Stimulated activated naive B cell treated with anti-CD40 and anti-IgM and Interleukin-4, amounts not matched to agents 10 μg/mL and 1 μg/mL and 100 μg/mL, for 72 hours (primary cell): ENCODE measurements at regions not wholly inside any gene's neighbourhood (a gene's known extent, or its start where the extent isn't known, plus 50 kb on each side); places are given as distances from the start of the nearest gene placed in this dataset.
A peak's percentile ranks its signal among the peaks of the same experiment; 100 is the strongest.
"Not testable (repeated sequence)": the region's sequence is repeated elsewhere in the genome, so short reads cannot be mapped to it uniquely, and the experiment has no call there.

ENCODE experiments used
- ATAC-seq, 2 donors: fragments of 150-1000 bp; cut with Tn5 transposase; replicated peaks; 2 replicates each; pipeline ENCODE4 v1.10.0; 2021; ENCODE audit warnings: moderate library complexity in 1 of 2
- DNase-seq: peaks from one replicate; pipeline ENCODE4 v3.0.0; 2021
- H3K27ac Mint-ChIP-seq: one replicate; pipeline ENCODE4 v1.8.0; 2022; ENCODE audit warnings: mild to moderate bottlenecking, mixed read lengths
- H3K27me3 Mint-ChIP-seq, 2 donors: one replicate each; pipeline ENCODE4 v1.8.0; 2022; ENCODE audit warnings: mixed read lengths in 2 of 2
- H3K36me3 Mint-ChIP-seq, 2 donors: one replicate each; pipeline ENCODE4 v1.8.0; 2022; ENCODE audit warnings: mixed read lengths in 2 of 2, mild to moderate bottlenecking in 1 of 2
- H3K4me1 Mint-ChIP-seq, 2 donors: one replicate each; pipeline ENCODE4 v1.8.0; 2022; ENCODE audit warnings: mixed read lengths in 2 of 2, mild to moderate bottlenecking in 1 of 2
- H3K4me3 Mint-ChIP-seq, 2 donors: one replicate each; pipeline ENCODE4 v1.8.0; 2022; ENCODE audit warnings: mild to moderate bottlenecking in 2 of 2, mixed read lengths in 2 of 2, moderate library complexity in 1 of 2
- H3K9me3 Mint-ChIP-seq, 2 donors: one replicate each; pipeline ENCODE4 v1.8.0; 2022; ENCODE audit warnings: mixed read lengths in 2 of 2, mild to moderate bottlenecking in 1 of 2

GRCh38 chr5:36494028-36494427 lies 112.4 kb upstream of the SLC1A3 start:
- Mint-ChIP-seq H3K9me3 (no peaks in the 10 kb centered on the region), H3K4me3 (no peak overlapping the region), H3K36me3 (no peaks in the 10 kb centered on the region), H3K4me1 (no peaks in the 10 kb centered on the region), H3K27me3 (peaks cover 0 to 16% of the 10 kb centered on the region in 2 donors), H3K27ac (no peak overlapping the region)
- ATAC-seq (peak in 1 of 2 donors; percentile 22), DNase-seq (no peak)

GRCh38 chr5:36494841-36495601 lies 111.4 kb upstream of the SLC1A3 start:
- Mint-ChIP-seq H3K27ac (no peak overlapping the region), H3K27me3 (peaks cover 0 to 16% of the 10 kb centered on the region in 2 donors), H3K4me3 (no peak overlapping the region), H3K36me3 (no peaks in the 10 kb centered on the region), H3K4me1 (no peaks in the 10 kb centered on the region), H3K9me3 (no peaks in the 10 kb centered on the region)
- DNase-seq (no peak), ATAC-seq (no peak)

GRCh38 chr5:36495611-36496010 lies 110.8 kb upstream of the SLC1A3 start:
- DNase-seq (no peak), ATAC-seq (no peak)
- Mint-ChIP-seq H3K27me3 (peaks cover 0 to 16% of the 10 kb centered on the region in 2 donors), H3K4me1 (no peaks in the 10 kb centered on the region), H3K27ac (no peak overlapping the region), H3K9me3 (no peaks in the 10 kb centered on the region), H3K36me3 (no peaks in the 10 kb centered on the region), H3K4me3 (no peak overlapping the region)

GRCh38 chr5:36496471-36496870 lies 109.9 kb upstream of the SLC1A3 start:
- H3K4me1 Mint-ChIP-seq = no peaks in the 10 kb centered on the region
- H3K36me3 Mint-ChIP-seq = no peaks in the 10 kb centered on the region
- ATAC-seq = no peak
- no peak for DNase-seq
- peaks cover 0 to 16% of the 10 kb centered on the region in 2 donors for H3K27me3 Mint-ChIP-seq
- H3K9me3 Mint-ChIP-seq = no peaks in the 10 kb centered on the region
- no peak overlapping the region for H3K4me3 Mint-ChIP-seq
- no peak overlapping the region for H3K27ac Mint-ChIP-seq

DNA sequence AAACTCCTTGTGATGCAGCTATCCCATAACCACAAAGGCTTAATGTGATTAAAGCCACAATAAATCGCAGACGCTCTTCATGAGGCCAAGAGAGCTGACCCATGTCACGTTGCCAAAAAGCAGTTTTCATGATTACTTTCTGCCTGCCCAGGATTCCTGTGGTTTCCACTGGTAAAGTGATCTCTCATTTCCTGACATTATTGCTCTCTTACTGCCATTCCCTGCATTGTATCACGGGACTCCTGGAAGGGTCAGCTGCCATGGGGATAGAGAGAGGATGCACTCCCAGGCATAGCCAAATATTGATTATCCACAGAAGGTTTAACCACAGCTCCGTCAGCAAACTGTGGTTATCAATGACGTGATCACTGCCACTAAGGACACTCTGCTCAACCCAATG lies 103.8 kb upstream of the SLC1A3 start:
- H3K9me3 Mint-ChIP-seq = no peaks in the 10 kb centered on the region
- H3K27ac Mint-ChIP-seq = no peak overlapping the region
- no peaks in the 10 kb centered on the region for H3K36me3 Mint-ChIP-seq
- H3K4me3 Mint-ChIP-seq = no peak overlapping the region
- ATAC-seq (no peak), DNase-seq (no peak)
- peaks cover 0 to 8% of the 10 kb centered on the region in 2 donors for H3K4me1 Mint-ChIP-seq
- peaks cover 0 to 7% of the 10 kb centered on the region in 2 donors for H3K27me3 Mint-ChIP-seq

DNA sequence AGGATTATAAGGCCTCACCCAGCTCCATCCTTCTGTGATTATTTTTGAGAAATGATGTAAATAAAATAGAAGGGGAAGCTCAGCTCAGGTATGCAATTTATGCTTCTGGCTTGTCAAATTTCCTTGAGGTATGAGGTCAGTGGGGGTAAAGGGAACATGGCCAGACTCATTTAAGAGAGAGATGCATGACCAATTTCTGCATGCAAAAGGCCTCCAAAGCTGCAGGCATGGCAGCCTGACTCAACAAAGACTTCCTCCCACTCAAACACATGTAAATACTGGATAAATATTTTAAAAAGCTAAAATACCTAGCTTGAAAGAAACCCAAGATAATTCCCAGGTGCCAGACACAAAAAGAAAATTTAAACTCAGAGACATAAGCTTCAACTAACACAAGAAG lies 101.4 kb upstream of the SLC1A3 start:
- H3K36me3 Mint-ChIP-seq = no peaks in the 10 kb centered on the region
- ATAC-seq (no peak), DNase-seq (no peak)
- no peaks in the 10 kb centered on the region for H3K9me3 Mint-ChIP-seq
- no peak overlapping the region for H3K4me3 Mint-ChIP-seq
- H3K4me1 Mint-ChIP-seq = peaks cover 0 to 8% of the 10 kb centered on the region in 2 donors
- peaks cover 11 to 12% of the 10 kb centered on the region in 2 donors for H3K27me3 Mint-ChIP-seq
- no peak overlapping the region for H3K27ac Mint-ChIP-seq

DNA sequence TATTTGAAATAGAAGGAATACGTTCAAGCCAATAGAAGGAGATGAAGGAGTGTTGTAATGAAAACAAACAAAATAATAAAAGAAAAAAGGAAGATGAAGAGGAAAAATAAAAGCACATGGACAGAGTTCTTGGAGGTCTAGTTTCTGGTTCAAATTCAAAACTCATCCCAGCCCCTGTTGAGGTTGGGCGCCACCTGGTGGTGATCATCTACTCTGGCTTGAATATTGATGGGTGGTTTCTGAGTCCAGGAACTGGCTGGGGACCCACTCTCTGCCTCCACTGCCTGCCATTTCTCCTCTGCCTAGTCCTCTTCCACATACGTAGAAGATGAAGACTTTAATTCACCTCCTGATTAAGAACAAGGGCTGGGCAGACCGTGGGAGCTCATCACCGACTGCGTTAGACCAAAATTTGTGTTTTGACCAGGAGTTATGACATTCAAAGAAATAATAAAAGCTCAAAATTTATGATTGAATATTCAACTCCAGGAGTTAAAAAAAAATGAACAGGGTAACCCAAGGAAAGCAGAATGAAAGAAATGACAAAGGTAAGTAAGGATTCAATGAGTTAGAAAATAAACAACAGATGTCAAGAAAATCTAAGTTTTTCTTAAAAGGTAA lies 99.0 kb upstream of the SLC1A3 start:
- no peak overlapping the region for H3K4me3 Mint-ChIP-seq
- H3K9me3 Mint-ChIP-seq = peaks cover 0 to under 1% of the 10 kb centered on the region in 2 donors
- ATAC-seq (peak; percentile 77 to 80), DNase-seq (peak; percentile 21)
- peaks cover 17 to 22% of the 10 kb centered on the region in 2 donors for H3K27me3 Mint-ChIP-seq
- no peaks in the 10 kb centered on the region for H3K36me3 Mint-ChIP-seq
- no peak overlapping the region for H3K27ac Mint-ChIP-seq
- H3K4me1 Mint-ChIP-seq = peaks cover 0 to 8% of the 10 kb centered on the region in 2 donors

DNA sequence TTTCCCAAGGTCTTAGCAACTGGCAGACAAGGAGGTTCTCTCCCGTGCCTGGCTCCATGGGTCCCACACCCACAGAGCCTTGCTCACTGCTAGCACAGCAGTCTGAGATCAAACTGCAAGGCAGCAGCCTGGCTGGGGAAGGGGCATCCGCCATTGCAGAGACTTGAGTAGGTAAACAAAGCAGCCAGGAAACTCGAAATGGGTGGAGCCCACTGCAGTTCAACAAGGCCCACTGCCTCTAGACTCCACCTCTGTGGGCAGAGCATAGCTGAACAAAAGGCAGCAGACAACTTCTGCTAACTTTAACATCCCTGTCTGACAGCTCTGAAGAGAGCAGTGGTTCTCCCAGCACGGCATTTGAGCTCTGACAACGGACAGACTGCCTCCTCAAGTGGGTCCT lies 98.1 kb upstream of the SLC1A3 start:
- H3K27ac Mint-ChIP-seq, H3K4me3 Mint-ChIP-seq, ATAC-seq, H3K36me3 Mint-ChIP-seq, H3K4me1 Mint-ChIP-seq, H3K9me3 Mint-ChIP-seq, DNase-seq: not testable (repeated sequence)
- peaks cover 17 to 22% of the 10 kb centered on the region in 2 donors for H3K27me3 Mint-ChIP-seq

GRCh38 chr5:36513647-36514046 lies 92.8 kb upstream of the SLC1A3 start:
- not testable (repeated sequence) for H3K36me3 Mint-ChIP-seq, H3K4me3 Mint-ChIP-seq, H3K4me1 Mint-ChIP-seq, H3K9me3 Mint-ChIP-seq, ATAC-seq, H3K27ac Mint-ChIP-seq, DNase-seq
- peaks cover 16 to 21% of the 10 kb centered on the region in 2 donors for H3K27me3 Mint-ChIP-seq

GRCh38 chr5:36519881-36520280 lies 86.5 kb upstream of the SLC1A3 start:
- Mint-ChIP-seq H3K27ac (no peak overlapping the region), H3K27me3 (peaks cover 6 to 7% of the 10 kb centered on the region in 2 donors), H3K9me3 (peaks cover 7 to 8% of the 10 kb centered on the region in 2 donors), H3K4me1 (no peaks in the 10 kb centered on the region), H3K36me3 (no peaks in the 10 kb centered on the region), H3K4me3 (no peak overlapping the region)
- DNase-seq = no peak
- ATAC-seq = no peak

DNA sequence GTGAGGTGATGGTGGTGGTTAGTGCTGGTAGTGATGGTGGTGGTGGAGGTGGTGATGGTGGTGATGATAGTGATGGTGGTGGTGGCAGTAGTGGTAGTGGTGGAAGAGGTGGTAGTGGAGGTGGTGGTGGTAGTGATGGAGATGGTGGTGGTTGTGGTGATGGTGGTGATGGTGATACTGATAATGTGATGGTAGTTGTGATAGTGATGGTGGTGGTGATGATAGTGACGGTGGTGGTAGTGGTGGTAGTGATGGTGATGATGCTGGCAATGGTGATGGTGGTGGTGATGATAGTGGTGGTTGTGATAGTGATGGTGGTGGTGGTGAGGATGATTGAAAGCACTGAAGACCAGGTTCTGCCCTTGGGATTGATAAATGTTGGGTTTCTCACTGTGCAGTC lies 85.2 kb upstream of the SLC1A3 start:
- H3K36me3 Mint-ChIP-seq = no peaks in the 10 kb centered on the region
- no peak for ATAC-seq
- DNase-seq = no peak
- peaks cover 7 to 8% of the 10 kb centered on the region in 2 donors for H3K9me3 Mint-ChIP-seq
- no peak overlapping the region for H3K27ac Mint-ChIP-seq
- peaks cover 6 to 7% of the 10 kb centered on the region in 2 donors for H3K27me3 Mint-ChIP-seq
- no peak overlapping the region for H3K4me3 Mint-ChIP-seq
- H3K4me1 Mint-ChIP-seq = no peaks in the 10 kb centered on the region

GRCh38 chr5:36521838-36522745 lies 84.3 kb upstream of the SLC1A3 start:
- DNase-seq = no peak
- ATAC-seq = no peak
- Mint-ChIP-seq H3K9me3 (peaks cover 7 to 8% of the 10 kb centered on the region in 2 donors), H3K4me3 (no peak overlapping the region), H3K27me3 (peaks cover 6 to 7% of the 10 kb centered on the region in 2 donors), H3K4me1 (no peaks in the 10 kb centered on the region), H3K36me3 (no peaks in the 10 kb centered on the region), H3K27ac (no peak overlapping the region)

GRCh38 chr5:36522746-36523065 lies 83.7 kb upstream of the SLC1A3 start:
- no peak overlapping the region for H3K27ac Mint-ChIP-seq
- DNase-seq (no peak), ATAC-seq (no peak)
- H3K9me3 Mint-ChIP-seq = peaks cover 7 to 8% of the 10 kb centered on the region in 2 donors
- H3K27me3 Mint-ChIP-seq = peaks cover 6 to 7% of the 10 kb centered on the region in 2 donors
- H3K36me3 Mint-ChIP-seq = no peaks in the 10 kb centered on the region
- no peaks in the 10 kb centered on the region for H3K4me1 Mint-ChIP-seq
- H3K4me3 Mint-ChIP-seq = no peak overlapping the region

DNA sequence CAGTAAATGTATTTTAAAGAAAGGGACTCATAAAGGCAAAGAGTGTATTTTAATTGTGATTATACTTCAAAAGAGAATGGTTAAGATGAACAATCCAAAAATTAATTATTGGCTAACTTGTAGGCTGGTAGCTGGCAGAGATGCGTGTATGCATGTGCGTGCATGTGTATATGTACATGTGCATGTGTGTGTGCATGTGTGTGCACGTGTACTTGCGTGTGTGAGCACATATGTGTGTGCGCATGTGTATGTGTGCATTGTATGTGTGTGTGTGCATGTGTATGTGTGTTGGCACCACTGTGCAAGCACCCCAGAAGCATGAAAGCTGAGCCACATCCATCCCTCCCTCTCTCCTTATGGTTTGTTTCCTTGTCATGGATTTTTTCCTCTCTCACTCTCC lies 83.0 kb upstream of the SLC1A3 start:
- H3K36me3 Mint-ChIP-seq = no peaks in the 10 kb centered on the region
- peaks cover 6 to 7% of the 10 kb centered on the region in 2 donors for H3K27me3 Mint-ChIP-seq
- no peak for ATAC-seq
- no peak overlapping the region for H3K4me3 Mint-ChIP-seq
- no peaks in the 10 kb centered on the region for H3K4me1 Mint-ChIP-seq
- no peak for DNase-seq
- no peak overlapping the region for H3K27ac Mint-ChIP-seq
- peaks cover 2 to 5% of the 10 kb centered on the region in 2 donors for H3K9me3 Mint-ChIP-seq
